GM23338 (cell line): ENCODE measurements at regions not wholly inside any gene's neighbourhood (a gene's known extent, or its start where the extent isn't known, plus 50 kb on each side); places are given as distances from the start of the nearest gene placed in this dataset.

Experiments used
- ATAC-seq: fragments of 200-7000 bp; cut with Tn5 transposase; 3 replicates; pipeline ENCODE4 v1.9.1; 2020
- DNase-seq: peaks from one replicate; pipeline ENCODE4 v3.0.0-alpha.2; 2015; ENCODE audit warnings: low spot score
- H2AFZ ChIP-seq: fragments of 200-600 bp; sonication (generic); 2 replicates; pipeline ENCODE4 v1.8.0; 2016; ENCODE audit warnings: antibody characterized with exemption, mild to moderate bottlenecking, moderate library complexity
- H3F3A ChIP-seq: fragments of 200-600 bp; sonication (generic); replicated peaks from 2 replicates; pipeline ENCODE4 v1.8.0; 2017; ENCODE audit warnings: antibody characterized with exemption, mixed run types, low read depth
- H3K27ac ChIP-seq: fragments of 200-600 bp; sonication (generic); 2 replicates; pipeline ENCODE4 v1.6.1; 2016; ENCODE audit warnings: low read depth
- H3K27me3 ChIP-seq: fragments of 200-600 bp; sonication (generic); 2 replicates; pipeline ENCODE4 v1.8.0; 2016; ENCODE audit warnings: mild to moderate bottlenecking, mixed run types, moderate library complexity; ENCODE audit not compliant: insufficient read depth
- H3K36me3 ChIP-seq: fragments of 200-600 bp; sonication (generic); 2 replicates; pipeline ENCODE4 v1.8.0; 2016; ENCODE audit warnings: mild to moderate bottlenecking; ENCODE audit not compliant: insufficient read depth
- H3K4me1 ChIP-seq: fragments of 200-600 bp; sonication (generic); 2 replicates; pipeline ENCODE4 v1.8.0; 2016; ENCODE audit warnings: mild to moderate bottlenecking, moderate library complexity; ENCODE audit not compliant: insufficient read depth
- H3K4me2 ChIP-seq: fragments of 200-600 bp; sonication (generic); 2 replicates; pipeline ENCODE4 v1.7.1; 2017; ENCODE audit warnings: mixed run types
- H3K4me3 ChIP-seq: fragments of 200-600 bp; sonication (generic); 2 replicates; pipeline ENCODE4 v1.6.1; 2016; ENCODE audit warnings: mixed run types
- H3K79me2 ChIP-seq: fragments of 200-600 bp; sonication (generic); replicated peaks from 2 replicates; pipeline ENCODE4 v1.8.0; 2017; ENCODE audit warnings: mild to moderate bottlenecking; ENCODE audit not compliant: insufficient read depth
- H3K9me2 ChIP-seq: fragments of 200-600 bp; sonication (generic); 2 replicates; pipeline ENCODE4 v1.8.0; 2017; ENCODE audit not compliant: insufficient read depth
- H4K20me1 ChIP-seq: fragments of 200-600 bp; sonication (generic); replicated peaks from 2 replicates; pipeline ENCODE4 v1.8.0; 2017; ENCODE audit warnings: mild to moderate bottlenecking; ENCODE audit not compliant: insufficient read depth
- H3K27ac Mint-ChIP-seq: 2 replicates; pipeline ENCODE4 v1.8.0; 2020; ENCODE audit warnings: inconsistent platforms, mild to moderate bottlenecking, moderate library complexity, mixed read lengths
- H3K27me3 Mint-ChIP-seq: 3 replicates; pipeline ENCODE4 v1.8.0; 2022; ENCODE audit warnings: low read depth, mild to moderate bottlenecking, moderate library complexity, mixed read lengths, inconsistent platforms; ENCODE audit not compliant: insufficient read depth, poor library complexity
- H3K36me3 Mint-ChIP-seq: 3 replicates; pipeline ENCODE4 v1.8.0; 2021; ENCODE audit warnings: low read depth, mild to moderate bottlenecking, inconsistent platforms, moderate library complexity, mixed read lengths
- H3K4me1 Mint-ChIP-seq: 3 replicates; pipeline ENCODE4 v1.8.0; 2020; ENCODE audit warnings: mild to moderate bottlenecking, inconsistent platforms, mixed read lengths
- H3K4me3 Mint-ChIP-seq: 3 replicates; pipeline ENCODE4 v1.8.0; 2021; ENCODE audit warnings: moderate library complexity, mild to moderate bottlenecking, inconsistent platforms, mixed read lengths
- H3K9me3 Mint-ChIP-seq: 3 replicates; pipeline ENCODE4 v1.8.0; 2020; ENCODE audit warnings: moderate library complexity, mild to moderate bottlenecking, inconsistent platforms, mixed read lengths
- CREB1 ChIP-seq: fragments of 250-450 bp; sonication (Bioruptor Pico); IDR thresholded peaks from 2 replicates; pipeline ENCODE4 v1.5.0; 2020; ENCODE audit warnings: low read depth, mild to moderate bottlenecking, moderate library complexity
- EZH2 ChIP-seq: fragments of 200-600 bp; sonication (generic); IDR thresholded peaks from one replicate; pipeline ENCODE4 v1.8.0; 2017; ENCODE audit warnings: antibody characterized with exemption, mild to moderate bottlenecking, low read depth; ENCODE audit not compliant: unreplicated experiment
- EZH2phosphoT487 ChIP-seq: fragments of 200-600 bp; sonication (generic); IDR thresholded peaks from one replicate; pipeline ENCODE4 v1.8.1; 2018; ENCODE audit warnings: antibody characterized with exemption; ENCODE audit not compliant: unreplicated experiment
- JUNB ChIP-seq: IDR thresholded peaks from one replicate; pipeline ENCODE4 v1.6.1; 2016; ENCODE audit warnings: antibody characterized with exemption; ENCODE audit not compliant: unreplicated experiment
- NANOG ChIP-seq: IDR thresholded peaks from 2 replicates; pipeline ENCODE4 v1.6.1; 2016; ENCODE audit warnings: antibody characterized with exemption, borderline replicate concordance
- POLR2AphosphoS5 ChIP-seq: IDR thresholded peaks from 2 replicates; pipeline ENCODE4 v1.6.1; 2016; ENCODE audit warnings: antibody characterized with exemption, low read depth
- STAT1 ChIP-seq: IDR thresholded peaks from one replicate; pipeline ENCODE4 v1.6.1; 2016; ENCODE audit warnings: antibody characterized with exemption; ENCODE audit not compliant: unreplicated experiment
- ZNF114 ChIP-seq: fragments of 250-450 bp; sonication (Bioruptor Pico); IDR thresholded peaks from 2 replicates; pipeline ENCODE4 v1.5.0; 2020; ENCODE audit warnings: mild to moderate bottlenecking, moderate library complexity
- ZNF331 ChIP-seq: fragments of 250-450 bp; sonication (Bioruptor Pico); IDR thresholded peaks from 2 replicates; pipeline ENCODE4 v1.5.0; 2020; ENCODE audit warnings: low read depth, mild to moderate bottlenecking, moderate library complexity
- TF ChIP-seq, protein P1 (sequence below), 2 experiments: fragments of 200-600 bp in 1 of 2; sonication (generic) in 1 of 2; conservative IDR thresholded peaks; 2 replicates each; pipeline versions ENCODE4 v1.5.1 to v1.6.1; 2016 to 2017; ENCODE audit warnings: antibody characterized with exemption in 2 of 2, low read depth in 2 of 2, mild to moderate bottlenecking in 2 of 2, moderate library complexity in 1 of 2
- TF ChIP-seq, protein P2 (sequence below): IDR thresholded peaks from 2 replicates; pipeline ENCODE4 v1.6.1; 2016; ENCODE audit warnings: antibody characterized with exemption
- TF ChIP-seq, protein P3 (sequence below): fragments of 250-450 bp; sonication (Bioruptor Pico); IDR thresholded peaks from 2 replicates; pipeline ENCODE4 v1.5.0; 2020; ENCODE audit warnings: mild to moderate bottlenecking, moderate library complexity
- TF ChIP-seq, protein P4 (sequence below): IDR thresholded peaks from one replicate; pipeline ENCODE4 v1.6.1; 2018; ENCODE audit warnings: antibody characterized with exemption; ENCODE audit not compliant: unreplicated experiment

DNA sequence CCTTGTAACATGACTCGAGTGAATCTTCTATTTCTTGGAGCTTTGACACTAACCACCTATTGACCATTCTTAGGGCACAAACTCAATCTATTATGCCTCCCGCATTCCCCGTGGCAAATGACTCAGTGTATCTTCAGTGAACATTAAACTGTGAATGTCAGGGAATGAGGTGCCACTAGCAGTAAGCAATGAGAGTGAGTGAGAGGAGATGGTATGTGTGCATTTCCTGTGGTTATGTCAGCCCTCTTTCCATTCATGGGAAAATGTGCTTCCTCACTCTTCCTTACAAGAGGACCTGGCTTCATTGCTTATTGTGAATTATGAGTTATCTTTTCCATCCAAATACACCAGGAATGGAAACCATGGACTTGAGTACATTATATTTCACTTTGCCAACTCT is 229.2 kb downstream of the EMP1 start:
- no peaks in the 10 kb centered on the region for H3F3A ChIP-seq
- peaks cover 2% of the 10 kb centered on the region for H3K27me3 Mint-ChIP-seq
- no peaks in the 10 kb centered on the region for H3K79me2 ChIP-seq
- H3K4me3 Mint-ChIP-seq = no peak overlapping the region
- TF ChIP-seq JUNB (no peak), EZH2phosphoT487 (no peak), ZNF114 (no peak), EZH2 (no peak), CREB1 (CRISPR knock-in tag) (no peak), ZNF331 (CRISPR knock-in tag) (no peak), NANOG (no peak), STAT1 (no peak), POLR2AphosphoS5 (no peak)
- TF ChIP-seq, protein P1, sequence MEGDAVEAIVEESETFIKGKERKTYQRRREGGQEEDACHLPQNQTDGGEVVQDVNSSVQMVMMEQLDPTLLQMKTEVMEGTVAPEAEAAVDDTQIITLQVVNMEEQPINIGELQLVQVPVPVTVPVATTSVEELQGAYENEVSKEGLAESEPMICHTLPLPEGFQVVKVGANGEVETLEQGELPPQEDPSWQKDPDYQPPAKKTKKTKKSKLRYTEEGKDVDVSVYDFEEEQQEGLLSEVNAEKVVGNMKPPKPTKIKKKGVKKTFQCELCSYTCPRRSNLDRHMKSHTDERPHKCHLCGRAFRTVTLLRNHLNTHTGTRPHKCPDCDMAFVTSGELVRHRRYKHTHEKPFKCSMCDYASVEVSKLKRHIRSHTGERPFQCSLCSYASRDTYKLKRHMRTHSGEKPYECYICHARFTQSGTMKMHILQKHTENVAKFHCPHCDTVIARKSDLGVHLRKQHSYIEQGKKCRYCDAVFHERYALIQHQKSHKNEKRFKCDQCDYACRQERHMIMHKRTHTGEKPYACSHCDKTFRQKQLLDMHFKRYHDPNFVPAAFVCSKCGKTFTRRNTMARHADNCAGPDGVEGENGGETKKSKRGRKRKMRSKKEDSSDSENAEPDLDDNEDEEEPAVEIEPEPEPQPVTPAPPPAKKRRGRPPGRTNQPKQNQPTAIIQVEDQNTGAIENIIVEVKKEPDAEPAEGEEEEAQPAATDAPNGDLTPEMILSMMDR (conservative IDR thresholded peaks at IDR 0.05; ENCODE audit: low read depth in 2 of 2) = no peak
- TF ChIP-seq, protein P2, sequence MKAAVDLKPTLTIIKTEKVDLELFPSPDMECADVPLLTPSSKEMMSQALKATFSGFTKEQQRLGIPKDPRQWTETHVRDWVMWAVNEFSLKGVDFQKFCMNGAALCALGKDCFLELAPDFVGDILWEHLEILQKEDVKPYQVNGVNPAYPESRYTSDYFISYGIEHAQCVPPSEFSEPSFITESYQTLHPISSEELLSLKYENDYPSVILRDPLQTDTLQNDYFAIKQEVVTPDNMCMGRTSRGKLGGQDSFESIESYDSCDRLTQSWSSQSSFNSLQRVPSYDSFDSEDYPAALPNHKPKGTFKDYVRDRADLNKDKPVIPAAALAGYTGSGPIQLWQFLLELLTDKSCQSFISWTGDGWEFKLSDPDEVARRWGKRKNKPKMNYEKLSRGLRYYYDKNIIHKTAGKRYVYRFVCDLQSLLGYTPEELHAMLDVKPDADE = no peak
- TF ChIP-seq, protein P3, sequence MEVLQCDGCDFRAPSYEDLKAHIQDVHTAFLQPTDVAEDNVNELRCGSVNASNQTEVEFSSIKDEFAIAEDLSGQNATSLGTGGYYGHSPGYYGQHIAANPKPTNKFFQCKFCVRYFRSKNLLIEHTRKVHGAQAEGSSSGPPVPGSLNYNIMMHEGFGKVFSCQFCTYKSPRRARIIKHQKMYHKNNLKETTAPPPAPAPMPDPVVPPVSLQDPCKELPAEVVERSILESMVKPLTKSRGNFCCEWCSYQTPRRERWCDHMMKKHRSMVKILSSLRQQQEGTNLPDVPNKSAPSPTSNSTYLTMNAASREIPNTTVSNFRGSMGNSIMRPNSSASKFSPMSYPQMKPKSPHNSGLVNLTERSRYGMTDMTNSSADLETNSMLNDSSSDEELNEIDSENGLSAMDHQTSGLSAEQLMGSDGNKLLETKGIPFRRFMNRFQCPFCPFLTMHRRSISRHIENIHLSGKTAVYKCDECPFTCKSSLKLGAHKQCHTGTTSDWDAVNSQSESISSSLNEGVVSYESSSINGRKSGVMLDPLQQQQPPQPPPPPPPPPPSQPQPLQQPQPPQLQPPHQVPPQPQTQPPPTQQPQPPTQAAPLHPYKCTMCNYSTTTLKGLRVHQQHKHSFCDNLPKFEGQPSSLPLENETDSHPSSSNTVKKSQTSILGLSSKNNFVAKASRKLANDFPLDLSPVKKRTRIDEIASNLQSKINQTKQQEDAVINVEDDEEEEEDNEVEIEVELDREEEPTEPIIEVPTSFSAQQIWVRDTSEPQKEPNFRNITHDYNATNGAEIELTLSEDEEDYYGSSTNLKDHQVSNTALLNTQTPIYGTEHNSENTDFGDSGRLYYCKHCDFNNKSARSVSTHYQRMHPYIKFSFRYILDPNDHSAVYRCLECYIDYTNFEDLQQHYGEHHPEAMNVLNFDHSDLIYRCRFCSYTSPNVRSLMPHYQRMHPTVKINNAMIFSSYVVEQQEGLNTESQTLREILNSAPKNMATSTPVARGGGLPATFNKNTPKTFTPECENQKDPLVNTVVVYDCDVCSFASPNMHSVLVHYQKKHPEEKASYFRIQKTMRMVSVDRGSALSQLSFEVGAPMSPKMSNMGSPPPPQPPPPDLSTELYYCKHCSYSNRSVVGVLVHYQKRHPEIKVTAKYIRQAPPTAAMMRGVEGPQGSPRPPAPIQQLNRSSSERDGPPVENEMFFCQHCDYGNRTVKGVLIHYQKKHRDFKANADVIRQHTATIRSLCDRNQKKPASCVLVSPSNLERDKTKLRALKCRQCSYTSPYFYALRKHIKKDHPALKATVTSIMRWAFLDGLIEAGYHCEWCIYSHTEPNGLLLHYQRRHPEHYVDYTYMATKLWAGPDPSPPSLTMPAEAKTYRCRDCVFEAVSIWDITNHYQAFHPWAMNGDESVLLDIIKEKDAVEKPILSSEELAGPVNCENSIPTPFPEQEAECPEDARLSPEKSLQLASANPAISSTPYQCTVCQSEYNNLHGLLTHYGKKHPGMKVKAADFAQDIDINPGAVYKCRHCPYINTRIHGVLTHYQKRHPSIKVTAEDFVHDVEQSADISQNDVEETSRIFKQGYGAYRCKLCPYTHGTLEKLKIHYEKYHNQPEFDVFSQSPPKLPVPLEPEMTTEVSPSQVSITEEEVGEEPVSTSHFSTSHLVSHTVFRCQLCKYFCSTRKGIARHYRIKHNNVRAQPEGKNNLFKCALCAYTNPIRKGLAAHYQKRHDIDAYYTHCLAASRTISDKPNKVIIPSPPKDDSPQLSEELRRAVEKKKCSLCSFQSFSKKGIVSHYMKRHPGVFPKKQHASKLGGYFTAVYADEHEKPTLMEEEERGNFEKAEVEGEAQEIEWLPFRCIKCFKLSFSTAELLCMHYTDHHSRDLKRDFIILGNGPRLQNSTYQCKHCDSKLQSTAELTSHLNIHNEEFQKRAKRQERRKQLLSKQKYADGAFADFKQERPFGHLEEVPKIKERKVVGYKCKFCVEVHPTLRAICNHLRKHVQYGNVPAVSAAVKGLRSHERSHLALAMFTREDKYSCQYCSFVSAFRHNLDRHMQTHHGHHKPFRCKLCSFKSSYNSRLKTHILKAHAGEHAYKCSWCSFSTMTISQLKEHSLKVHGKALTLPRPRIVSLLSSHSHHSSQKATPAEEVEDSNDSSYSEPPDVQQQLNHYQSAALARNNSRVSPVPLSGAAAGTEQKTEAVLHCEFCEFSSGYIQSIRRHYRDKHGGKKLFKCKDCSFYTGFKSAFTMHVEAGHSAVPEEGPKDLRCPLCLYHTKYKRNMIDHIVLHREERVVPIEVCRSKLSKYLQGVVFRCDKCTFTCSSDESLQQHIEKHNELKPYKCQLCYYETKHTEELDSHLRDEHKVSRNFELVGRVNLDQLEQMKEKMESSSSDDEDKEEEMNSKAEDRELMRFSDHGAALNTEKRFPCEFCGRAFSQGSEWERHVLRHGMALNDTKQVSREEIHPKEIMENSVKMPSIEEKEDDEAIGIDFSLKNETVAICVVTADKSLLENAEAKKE (CRISPR knock-in tag) = no peak
- TF ChIP-seq, protein P4, sequence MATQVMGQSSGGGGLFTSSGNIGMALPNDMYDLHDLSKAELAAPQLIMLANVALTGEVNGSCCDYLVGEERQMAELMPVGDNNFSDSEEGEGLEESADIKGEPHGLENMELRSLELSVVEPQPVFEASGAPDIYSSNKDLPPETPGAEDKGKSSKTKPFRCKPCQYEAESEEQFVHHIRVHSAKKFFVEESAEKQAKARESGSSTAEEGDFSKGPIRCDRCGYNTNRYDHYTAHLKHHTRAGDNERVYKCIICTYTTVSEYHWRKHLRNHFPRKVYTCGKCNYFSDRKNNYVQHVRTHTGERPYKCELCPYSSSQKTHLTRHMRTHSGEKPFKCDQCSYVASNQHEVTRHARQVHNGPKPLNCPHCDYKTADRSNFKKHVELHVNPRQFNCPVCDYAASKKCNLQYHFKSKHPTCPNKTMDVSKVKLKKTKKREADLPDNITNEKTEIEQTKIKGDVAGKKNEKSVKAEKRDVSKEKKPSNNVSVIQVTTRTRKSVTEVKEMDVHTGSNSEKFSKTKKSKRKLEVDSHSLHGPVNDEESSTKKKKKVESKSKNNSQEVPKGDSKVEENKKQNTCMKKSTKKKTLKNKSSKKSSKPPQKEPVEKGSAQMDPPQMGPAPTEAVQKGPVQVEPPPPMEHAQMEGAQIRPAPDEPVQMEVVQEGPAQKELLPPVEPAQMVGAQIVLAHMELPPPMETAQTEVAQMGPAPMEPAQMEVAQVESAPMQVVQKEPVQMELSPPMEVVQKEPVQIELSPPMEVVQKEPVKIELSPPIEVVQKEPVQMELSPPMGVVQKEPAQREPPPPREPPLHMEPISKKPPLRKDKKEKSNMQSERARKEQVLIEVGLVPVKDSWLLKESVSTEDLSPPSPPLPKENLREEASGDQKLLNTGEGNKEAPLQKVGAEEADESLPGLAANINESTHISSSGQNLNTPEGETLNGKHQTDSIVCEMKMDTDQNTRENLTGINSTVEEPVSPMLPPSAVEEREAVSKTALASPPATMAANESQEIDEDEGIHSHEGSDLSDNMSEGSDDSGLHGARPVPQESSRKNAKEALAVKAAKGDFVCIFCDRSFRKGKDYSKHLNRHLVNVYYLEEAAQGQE = no peak
- H3K4me2 ChIP-seq = no peak overlapping the region
- no peaks in the 10 kb centered on the region; the same call in 1 of the 2 replicates for H3K4me1 ChIP-seq
- H2AFZ ChIP-seq = no peak overlapping the region
- DNase-seq = no peak
- no peaks in the 10 kb centered on the region for H3K9me2 ChIP-seq
- H3K27ac ChIP-seq = no peak overlapping the region
- H3K36me3 ChIP-seq = no peaks in the 10 kb centered on the region
- H3K9me3 Mint-ChIP-seq = peaks cover 13% of the 10 kb centered on the region
- H3K27me3 ChIP-seq = no peaks in the 10 kb centered on the region
- ATAC-seq = no peak
- H4K20me1 ChIP-seq = no peaks in the 10 kb centered on the region
- peaks cover 3% of the 10 kb centered on the region for H3K36me3 Mint-ChIP-seq
- H3K4me3 ChIP-seq = no peak overlapping the region
- no peak overlapping the region for H3K27ac Mint-ChIP-seq
- no peaks in the 10 kb centered on the region for H3K4me1 Mint-ChIP-seq
